Astrocyte (in vitro differentiated cells and primary cell): ENCODE measurements at regions not wholly inside any gene's neighbourhood (a gene's known extent, or its start where the extent isn't known, plus 50 kb on each side); places are given as distances from the start of the nearest gene placed in this dataset.

Experiments
- DNase-seq: peaks from one replicate; pipeline ENCODE4 v3.0.0-alpha.2; 2010; ENCODE audit warnings: low read depth
- FAIRE-seq: peaks from 2 replicates; lab custom pipeline; 2011; peaks lifted over from hg19 to GRCh38; lab: Jason Lieb, UNC
- H2AFZ ChIP-seq: 2 replicates; pipeline ENCODE4 v1.6.0; 2012; ENCODE audit warnings: low read depth, low read length, inconsistent platforms
- H3K27ac ChIP-seq: 2 replicates; pipeline ENCODE4 v1.5.1; 2011; ENCODE audit warnings: low read depth, low read length, inconsistent platforms
- H3K27me3 ChIP-seq: 2 replicates; pipeline ENCODE4 v1.6.0; 2011; ENCODE audit warnings: low read length, inconsistent platforms; ENCODE audit not compliant: insufficient read depth
- H3K36me3 ChIP-seq: 2 replicates; pipeline ENCODE4 v1.5.1; 2011; ENCODE audit warnings: low read length, inconsistent platforms; ENCODE audit not compliant: insufficient read depth
- H3K4me1 ChIP-seq: 2 replicates; pipeline ENCODE4 v1.5.1; 2011; ENCODE audit warnings: low read length, inconsistent platforms; ENCODE audit not compliant: insufficient read depth
- H3K4me2 ChIP-seq: 2 replicates; pipeline ENCODE4 v1.6.0; 2012; ENCODE audit warnings: low read length, inconsistent platforms
- H3K4me3 ChIP-seq: 2 replicates; pipeline ENCODE4 v1.5.1; 2011; ENCODE audit warnings: low read depth, mild to moderate bottlenecking, low read length, inconsistent platforms; ENCODE audit not compliant: insufficient read depth
- H3K79me2 ChIP-seq: 2 replicates; pipeline ENCODE4 v1.6.0; 2012; ENCODE audit warnings: mild to moderate bottlenecking, low read length, inconsistent platforms; ENCODE audit not compliant: insufficient read depth
- H3K9ac ChIP-seq: 2 replicates; pipeline ENCODE4 v1.6.0; 2012; ENCODE audit warnings: mild to moderate bottlenecking, low read length, inconsistent platforms
- H3K9me3 ChIP-seq: 2 replicates; pipeline ENCODE4 v1.5.1; 2012; ENCODE audit warnings: low read depth, mild to moderate bottlenecking, low read length, inconsistent platforms; ENCODE audit not compliant: insufficient read depth
- H4K20me1 ChIP-seq: 2 replicates; pipeline ENCODE4 v1.6.0; 2012; ENCODE audit warnings: low read length, inconsistent platforms; ENCODE audit not compliant: insufficient read depth
- H3K27ac Mint-ChIP-seq: one replicate; pipeline ENCODE4 v1.8.0; 2021; ENCODE audit warnings: mild to moderate bottlenecking, mixed read lengths; ENCODE audit not compliant: unreplicated experiment
- H3K27me3 Mint-ChIP-seq: one replicate; pipeline ENCODE4 v1.8.0; 2021; ENCODE audit warnings: low read depth, mixed read lengths; ENCODE audit not compliant: unreplicated experiment
- H3K36me3 Mint-ChIP-seq: one replicate; pipeline ENCODE4 v1.8.0; 2021; ENCODE audit warnings: low read depth, mixed read lengths; ENCODE audit not compliant: unreplicated experiment
- H3K4me1 Mint-ChIP-seq: one replicate; pipeline ENCODE4 v1.8.0; 2021; ENCODE audit warnings: low read depth, mixed read lengths; ENCODE audit not compliant: unreplicated experiment
- H3K4me3 Mint-ChIP-seq: one replicate; pipeline ENCODE4 v1.8.0; 2021; ENCODE audit warnings: mild to moderate bottlenecking, moderate library complexity, mixed read lengths; ENCODE audit not compliant: unreplicated experiment
- H3K9me3 Mint-ChIP-seq: one replicate; pipeline ENCODE4 v1.8.0; 2021; ENCODE audit warnings: mild to moderate bottlenecking, mixed read lengths; ENCODE audit not compliant: unreplicated experiment
- CTCF ChIP-seq: IDR thresholded peaks from 2 replicates; pipeline ENCODE4 v1.5.1; 2011; ENCODE audit warnings: low read depth, mild to moderate bottlenecking, inconsistent platforms, low read length, moderate library complexity; ENCODE audit not compliant: insufficient read depth
- EZH2 ChIP-seq: IDR thresholded peaks from 2 replicates; pipeline ENCODE4 v1.6.1; 2012; ENCODE audit warnings: mild to moderate bottlenecking, low read length, inconsistent platforms; ENCODE audit not compliant: insufficient read depth

GRCh38 chr6:22970004-22970403 lies 400.6 kb downstream of the HDGFL1 start:
- H3K4me1 Mint-ChIP-seq: no peaks in the 10 kb centered on the region
- no peak overlapping the region for H3K27ac Mint-ChIP-seq
- H3K36me3 Mint-ChIP-seq: no peaks in the 10 kb centered on the region
- no peak for DNase-seq
- H3K9ac ChIP-seq: no peak overlapping the region
- H3K4me3 ChIP-seq: no peak overlapping the region
- H3K4me3 Mint-ChIP-seq: no peak overlapping the region
- H3K4me2 ChIP-seq: no peak overlapping the region
- no peaks in the 10 kb centered on the region for H3K27me3 Mint-ChIP-seq
- no peaks in the 10 kb centered on the region for H3K27me3 ChIP-seq
- no peak overlapping the region for H2AFZ ChIP-seq
- TF ChIP-seq CTCF (no peak), EZH2 (no peak)
- H3K36me3 ChIP-seq: no peaks in the 10 kb centered on the region
- no peak overlapping the region for H3K27ac ChIP-seq
- H3K79me2 ChIP-seq: no peaks in the 10 kb centered on the region
- peaks cover 1% of the 10 kb centered on the region for H3K9me3 Mint-ChIP-seq
- FAIRE-seq: no peak
- H4K20me1 ChIP-seq: no peaks in the 10 kb centered on the region
- no peaks in the 10 kb centered on the region for H3K4me1 ChIP-seq
- no peaks in the 10 kb centered on the region for H3K9me3 ChIP-seq

- H3K9me3 Mint-ChIP-seq: no peaks in the 10 kb centered on the region
- no peak overlapping the region for H3K27ac Mint-ChIP-seq
- no peaks in the 10 kb centered on the region for H3K9me3 ChIP-seq
- FAIRE-seq: no peak
- TF ChIP-seq EZH2 (no peak), CTCF (no peak)
- no peaks in the 10 kb centered on the region for H3K79me2 ChIP-seq
- H3K4me3 Mint-ChIP-seq: no peak overlapping the region
- H3K27me3 Mint-ChIP-seq: no peaks in the 10 kb centered on the region
- no peak overlapping the region for H2AFZ ChIP-seq
- DNase-seq: no peak
- H3K36me3 ChIP-seq: no peaks in the 10 kb centered on the region
- no peaks in the 10 kb centered on the region for H3K4me1 ChIP-seq
- H3K27me3 ChIP-seq: no peaks in the 10 kb centered on the region
- no peak overlapping the region for H3K4me3 ChIP-seq
- H3K9ac ChIP-seq: no peak overlapping the region
- H3K27ac ChIP-seq: no peak overlapping the region
- H3K36me3 Mint-ChIP-seq: no peaks in the 10 kb centered on the region
- no peak overlapping the region for H3K4me2 ChIP-seq
- H3K4me1 Mint-ChIP-seq: no peaks in the 10 kb centered on the region
- no peaks in the 10 kb centered on the region for H4K20me1 ChIP-seq
These were observed 403.4 kb downstream of the HDGFL1 start for GRCh38 chr6:22972771-22973170.

GRCh38 chr6:22975079-22975478 lies 405.7 kb downstream of the HDGFL1 start:
- H3K79me2 ChIP-seq: no peaks in the 10 kb centered on the region
- DNase-seq (no peak), FAIRE-seq (no peak)
- H3K4me1 ChIP-seq: no peaks in the 10 kb centered on the region
- no peaks in the 10 kb centered on the region for H4K20me1 ChIP-seq
- Mint-ChIP-seq H3K4me3 (no peak overlapping the region), H3K36me3 (no peaks in the 10 kb centered on the region), H3K4me1 (peaks cover 2% of the 10 kb centered on the region), H3K9me3 (no peaks in the 10 kb centered on the region), H3K27ac (no peak overlapping the region), H3K27me3 (no peaks in the 10 kb centered on the region)
- no peak overlapping the region for H3K4me3 ChIP-seq
- no peak overlapping the region for H2AFZ ChIP-seq
- H3K27ac ChIP-seq: no peak overlapping the region
- H3K27me3 ChIP-seq: no peaks in the 10 kb centered on the region
- H3K9me3 ChIP-seq: no peaks in the 10 kb centered on the region
- no peak for TF ChIP-seq EZH2
- no peak for TF ChIP-seq CTCF
- H3K4me2 ChIP-seq: no peak overlapping the region
- H3K36me3 ChIP-seq: no peaks in the 10 kb centered on the region
- H3K9ac ChIP-seq: no peak overlapping the region
